ENCODE measurements at regions not wholly inside any gene's neighbourhood (a gene's known extent, or its start where the extent isn't known, plus 50 kb on each side); places are given as distances from the start of the nearest gene placed in this dataset.

GRCh38 chr5:18744441-18744840, 1110.2 kb downstream of the TAF11L14 start:
- Histone ChIP-seq H3K9ac (ENCODE audit: insufficient read depth in 1 of 2, low read depth in 2 of 2, low read length in 2 of 2) (no peak overlapping the region), H3K79me2 (ENCODE audit: control insufficient read depth, insufficient read depth, low read length) (no peaks in the 10 kb centered on the region), H3K27me3 (ENCODE audit: control insufficient read depth in 2 of 2, insufficient read depth in 2 of 2, low read length in 2 of 2) (no peaks in the 10 kb centered on the region), H3K27ac (ENCODE audit: extremely low read depth, low read depth, low read length) (no peak overlapping the region), H3K36me3 (ENCODE audit: control insufficient read depth, insufficient read depth, low read length) (no peaks in the 10 kb centered on the region), H3K9me1 (ENCODE audit: control insufficient read depth, insufficient read depth, low read length) (no peaks in the 10 kb centered on the region), H3K4me1 (replicated peaks in 1 of 2; ENCODE audit: control insufficient read depth in 2 of 2, insufficient read depth in 2 of 2, low read length in 2 of 2) (no peaks in the 10 kb centered on the region), H3K9me3 (replicated peaks; ENCODE audit: control insufficient read depth, insufficient read depth, low read depth, low read length) (no peaks in the 10 kb centered on the region; the same call in 1 of the 2 replicates), H4K20me1 (replicated peaks; ENCODE audit: control insufficient read depth, insufficient read depth, low read length) (no peaks in the 10 kb centered on the region), H3K4me3 (no peak overlapping the region), H2AFZ (ENCODE audit: low read depth, low read length) (no peak overlapping the region), H3K4me2 (ENCODE audit: insufficient read depth, low read length) (no peak overlapping the region)
- BruUV-seq (replicated peaks) = no TSS peak
- POLR2A ChIA-PET = no interaction called here
- no peak for FAIRE-seq
- in situ Hi-C loops (cut with MboI) (no loop called here), intact Hi-C loops (cut with micrococcal nuclease) (no loop called here)
- no peak for DNase-seq (ENCODE audit: extremely low read depth in 1 of 4, low spot score in 3 of 4)
- TF ChIP-seq FOXA3 (CRISPR knock-in tag; conservative IDR thresholded peaks at IDR 0.05 in 1 of 2, IDR thresholded peaks at IDR 0.05 in 1 of 2) = no peak
- no peak for TF ChIP-seq ETV5 (CRISPR knock-in tag; IDR thresholded peaks at IDR 0.05; ENCODE audit: low read depth)
- TF ChIP-seq, protein P1, sequence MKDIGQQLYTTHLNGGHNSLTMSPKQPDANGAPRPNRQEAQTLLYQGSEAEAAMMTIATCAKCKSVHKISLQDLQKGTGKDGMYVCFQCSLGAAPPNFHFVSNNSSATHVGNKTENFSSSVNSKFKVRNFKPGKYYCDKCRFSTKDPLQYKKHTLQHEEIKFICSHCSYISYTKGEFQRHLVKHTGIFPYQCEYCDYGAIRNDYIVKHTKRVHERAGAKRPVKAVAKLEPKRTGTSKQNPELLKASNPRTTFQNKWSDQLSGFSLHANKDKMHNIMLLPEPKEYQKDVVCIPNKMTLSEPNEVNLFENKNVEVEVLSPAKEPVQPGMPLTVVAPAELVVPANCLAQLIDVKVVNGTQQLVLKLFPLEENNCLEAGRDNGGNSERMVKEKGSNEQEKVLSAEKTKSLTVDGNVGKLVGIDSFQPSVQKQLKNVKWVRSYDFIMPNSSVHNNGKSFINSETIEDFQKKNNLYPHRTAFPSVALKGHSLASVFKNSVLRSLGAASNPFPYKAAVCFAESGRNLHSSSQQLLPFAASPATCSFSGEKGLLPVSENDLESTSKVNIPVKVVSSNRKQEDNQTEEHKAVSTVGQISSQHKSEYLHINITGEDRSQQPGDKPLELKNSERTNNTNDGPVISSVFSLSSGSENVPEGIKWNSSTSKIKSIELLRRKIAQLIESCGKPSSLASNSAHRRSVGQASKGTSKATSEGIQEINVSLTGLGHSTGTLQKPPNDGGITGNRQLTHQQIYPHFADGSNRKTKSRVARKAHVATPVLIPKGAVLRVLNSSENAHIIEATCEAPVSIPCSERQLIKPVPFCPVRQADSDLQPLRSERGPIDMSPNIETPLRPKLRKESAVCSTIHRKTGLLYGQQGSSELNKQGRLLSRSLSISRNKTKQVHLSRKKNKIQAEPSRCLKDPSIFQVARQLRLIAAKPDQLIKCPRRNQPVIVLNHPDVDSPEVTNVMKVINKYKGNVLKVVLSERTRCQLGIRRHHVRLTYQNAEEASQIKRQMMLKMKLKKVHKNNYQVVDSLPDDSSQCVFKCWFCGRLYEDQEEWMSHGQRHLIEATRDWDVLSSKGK (CRISPR knock-in tag; IDR thresholded peaks at IDR 0.05) = no peak
- TF ChIP-seq HCFC1 (IDR thresholded peaks at IDR 0.05; ENCODE audit: low read depth, low read length) = no peak
- CTCF ChIA-PET (ENCODE audit: low intra/inter-chr PET ratio) = no interaction called here
- WGBS (ENCODE audit: insufficient coverage, low coverage, missing lambda C conversion rate) = 6% methylated on average over 3 of the region's 3 CpGs
- ATAC-seq = no peak
